ENCODE measurements at regions not wholly inside any gene's neighbourhood (a gene's known extent, or its start where the extent isn't known, plus 50 kb on each side); places are given as distances from the start of the nearest gene placed in this dataset.

DNA sequence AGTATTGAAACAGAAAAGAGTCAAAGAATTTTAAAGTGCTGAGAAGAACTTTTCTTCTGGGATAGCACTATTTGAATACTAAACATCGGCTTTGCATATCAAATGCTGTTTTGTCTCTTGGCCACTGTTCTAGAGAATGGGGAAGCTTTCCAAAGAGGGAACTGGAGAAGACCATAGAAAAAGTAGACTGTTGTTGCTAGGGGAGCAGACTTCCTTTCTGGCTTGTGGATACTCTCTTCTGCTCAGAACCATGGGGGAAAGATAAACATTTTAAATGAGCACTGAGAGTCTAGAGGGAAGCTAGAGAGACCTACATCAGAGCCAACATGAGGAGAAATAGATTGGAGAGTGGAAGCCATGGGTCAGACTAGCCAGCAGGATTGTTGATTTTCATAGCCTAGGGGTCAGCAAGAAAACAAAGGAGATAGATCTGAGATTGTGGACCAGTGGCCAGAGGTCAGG, 315.7 kb downstream of the KCTD12 start (continued):
- TF ChIP-seq, protein P1, sequence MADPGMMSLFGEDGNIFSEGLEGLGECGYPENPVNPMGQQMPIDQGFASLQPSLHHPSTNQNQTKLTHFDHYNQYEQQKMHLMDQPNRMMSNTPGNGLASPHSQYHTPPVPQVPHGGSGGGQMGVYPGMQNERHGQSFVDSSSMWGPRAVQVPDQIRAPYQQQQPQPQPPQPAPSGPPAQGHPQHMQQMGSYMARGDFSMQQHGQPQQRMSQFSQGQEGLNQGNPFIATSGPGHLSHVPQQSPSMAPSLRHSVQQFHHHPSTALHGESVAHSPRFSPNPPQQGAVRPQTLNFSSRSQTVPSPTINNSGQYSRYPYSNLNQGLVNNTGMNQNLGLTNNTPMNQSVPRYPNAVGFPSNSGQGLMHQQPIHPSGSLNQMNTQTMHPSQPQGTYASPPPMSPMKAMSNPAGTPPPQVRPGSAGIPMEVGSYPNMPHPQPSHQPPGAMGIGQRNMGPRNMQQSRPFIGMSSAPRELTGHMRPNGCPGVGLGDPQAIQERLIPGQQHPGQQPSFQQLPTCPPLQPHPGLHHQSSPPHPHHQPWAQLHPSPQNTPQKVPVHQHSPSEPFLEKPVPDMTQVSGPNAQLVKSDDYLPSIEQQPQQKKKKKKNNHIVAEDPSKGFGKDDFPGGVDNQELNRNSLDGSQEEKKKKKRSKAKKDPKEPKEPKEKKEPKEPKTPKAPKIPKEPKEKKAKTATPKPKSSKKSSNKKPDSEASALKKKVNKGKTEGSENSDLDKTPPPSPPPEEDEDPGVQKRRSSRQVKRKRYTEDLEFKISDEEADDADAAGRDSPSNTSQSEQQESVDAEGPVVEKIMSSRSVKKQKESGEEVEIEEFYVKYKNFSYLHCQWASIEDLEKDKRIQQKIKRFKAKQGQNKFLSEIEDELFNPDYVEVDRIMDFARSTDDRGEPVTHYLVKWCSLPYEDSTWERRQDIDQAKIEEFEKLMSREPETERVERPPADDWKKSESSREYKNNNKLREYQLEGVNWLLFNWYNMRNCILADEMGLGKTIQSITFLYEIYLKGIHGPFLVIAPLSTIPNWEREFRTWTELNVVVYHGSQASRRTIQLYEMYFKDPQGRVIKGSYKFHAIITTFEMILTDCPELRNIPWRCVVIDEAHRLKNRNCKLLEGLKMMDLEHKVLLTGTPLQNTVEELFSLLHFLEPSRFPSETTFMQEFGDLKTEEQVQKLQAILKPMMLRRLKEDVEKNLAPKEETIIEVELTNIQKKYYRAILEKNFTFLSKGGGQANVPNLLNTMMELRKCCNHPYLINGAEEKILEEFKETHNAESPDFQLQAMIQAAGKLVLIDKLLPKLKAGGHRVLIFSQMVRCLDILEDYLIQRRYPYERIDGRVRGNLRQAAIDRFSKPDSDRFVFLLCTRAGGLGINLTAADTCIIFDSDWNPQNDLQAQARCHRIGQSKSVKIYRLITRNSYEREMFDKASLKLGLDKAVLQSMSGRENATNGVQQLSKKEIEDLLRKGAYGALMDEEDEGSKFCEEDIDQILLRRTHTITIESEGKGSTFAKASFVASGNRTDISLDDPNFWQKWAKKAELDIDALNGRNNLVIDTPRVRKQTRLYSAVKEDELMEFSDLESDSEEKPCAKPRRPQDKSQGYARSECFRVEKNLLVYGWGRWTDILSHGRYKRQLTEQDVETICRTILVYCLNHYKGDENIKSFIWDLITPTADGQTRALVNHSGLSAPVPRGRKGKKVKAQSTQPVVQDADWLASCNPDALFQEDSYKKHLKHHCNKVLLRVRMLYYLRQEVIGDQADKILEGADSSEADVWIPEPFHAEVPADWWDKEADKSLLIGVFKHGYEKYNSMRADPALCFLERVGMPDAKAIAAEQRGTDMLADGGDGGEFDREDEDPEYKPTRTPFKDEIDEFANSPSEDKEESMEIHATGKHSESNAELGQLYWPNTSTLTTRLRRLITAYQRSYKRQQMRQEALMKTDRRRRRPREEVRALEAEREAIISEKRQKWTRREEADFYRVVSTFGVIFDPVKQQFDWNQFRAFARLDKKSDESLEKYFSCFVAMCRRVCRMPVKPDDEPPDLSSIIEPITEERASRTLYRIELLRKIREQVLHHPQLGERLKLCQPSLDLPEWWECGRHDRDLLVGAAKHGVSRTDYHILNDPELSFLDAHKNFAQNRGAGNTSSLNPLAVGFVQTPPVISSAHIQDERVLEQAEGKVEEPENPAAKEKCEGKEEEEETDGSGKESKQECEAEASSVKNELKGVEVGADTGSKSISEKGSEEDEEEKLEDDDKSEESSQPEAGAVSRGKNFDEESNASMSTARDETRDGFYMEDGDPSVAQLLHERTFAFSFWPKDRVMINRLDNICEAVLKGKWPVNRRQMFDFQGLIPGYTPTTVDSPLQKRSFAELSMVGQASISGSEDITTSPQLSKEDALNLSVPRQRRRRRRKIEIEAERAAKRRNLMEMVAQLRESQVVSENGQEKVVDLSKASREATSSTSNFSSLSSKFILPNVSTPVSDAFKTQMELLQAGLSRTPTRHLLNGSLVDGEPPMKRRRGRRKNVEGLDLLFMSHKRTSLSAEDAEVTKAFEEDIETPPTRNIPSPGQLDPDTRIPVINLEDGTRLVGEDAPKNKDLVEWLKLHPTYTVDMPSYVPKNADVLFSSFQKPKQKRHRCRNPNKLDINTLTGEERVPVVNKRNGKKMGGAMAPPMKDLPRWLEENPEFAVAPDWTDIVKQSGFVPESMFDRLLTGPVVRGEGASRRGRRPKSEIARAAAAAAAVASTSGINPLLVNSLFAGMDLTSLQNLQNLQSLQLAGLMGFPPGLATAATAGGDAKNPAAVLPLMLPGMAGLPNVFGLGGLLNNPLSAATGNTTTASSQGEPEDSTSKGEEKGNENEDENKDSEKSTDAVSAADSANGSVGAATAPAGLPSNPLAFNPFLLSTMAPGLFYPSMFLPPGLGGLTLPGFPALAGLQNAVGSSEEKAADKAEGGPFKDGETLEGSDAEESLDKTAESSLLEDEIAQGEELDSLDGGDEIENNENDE (IDR thresholded peaks at IDR 0.05; ENCODE audit: insufficient replicate concordance, low read length): peak; percentile 73
- no peak for TF ChIP-seq BACH1 (IDR thresholded peaks at IDR 0.05; ENCODE audit: low read length)

Data from H1 (cell line).